Stomach (tissue), 4 donors: ENCODE measurements at regions not wholly inside any gene's neighbourhood (a gene's known extent, or its start where the extent isn't known, plus 50 kb on each side); places are given as distances from the start of the nearest gene placed in this dataset.

Experiments used
- CTCF ChIP-seq, 7 experiments: fragments of 450-650 bp in 4 of 7; fragments of 200-600 bp in 3 of 7; sonication (generic) in 3 of 7; IDR thresholded peaks; one replicate each; pipeline ENCODE4 v1.5.1; 2016 to 2019; ENCODE audit warnings: antibody characterized with exemption in 7 of 7, control low read depth in 2 of 7, mild to moderate bottlenecking in 1 of 7
- EP300 ChIP-seq: sonication (generic); formaldehyde crosslinking; IDR thresholded peaks from one replicate; pipeline ENCODE4 v1.6.1; 2017; ENCODE audit warnings: antibody characterized with exemption

GRCh38 chr2:78682781-78683180, 342.7 kb upstream of the REG3G start:
- TF ChIP-seq EP300 (no peak), CTCF (IDR thresholded peaks at IDR 0.05) (no peak)
